Activated CD8-positive, alpha-beta T cell treated with anti-CD3 and anti-CD28 coated beads for 36 hours (primary cell): ENCODE measurements at regions not wholly inside any gene's neighbourhood (a gene's known extent, or its start where the extent isn't known, plus 50 kb on each side); places are given as distances from the start of the nearest gene placed in this dataset.

Experiments used
- ATAC-seq: fragments of 200-7000 bp; cut with Tn5 transposase; one replicate; pipeline ENCODE4 v1.10.0; 2021; ENCODE audit warnings: mild to moderate bottlenecking, moderate library complexity
- CTCF ChIA-PET: fragments of 350-600 bp; sonication (Branson Sonifier 250); formaldehyde crosslinking; loops from one replicate; lab custom pipeline; 2021; ENCODE audit warnings: antibody characterized with exemption; lab: Charles Lee
- POLR2A ChIA-PET: fragments of 350-600 bp; sonication (Branson Sonifier 250); formaldehyde crosslinking; loops from one replicate; lab custom pipeline; 2021; ENCODE audit warnings: antibody characterized with exemption; lab: Charles Lee
- DNase-seq: peaks from one replicate; pipeline ENCODE4 v3.0.0-alpha.2; 2020
- H3K27ac Mint-ChIP-seq: one replicate; pipeline ENCODE4 v1.8.0; 2021; ENCODE audit warnings: mild to moderate bottlenecking, mixed read lengths
- H3K27me3 Mint-ChIP-seq: one replicate; pipeline ENCODE4 v1.8.0; 2021; ENCODE audit warnings: mixed read lengths
- H3K36me3 Mint-ChIP-seq: one replicate; pipeline ENCODE4 v1.8.0; 2021; ENCODE audit warnings: low read depth, mixed read lengths
- H3K4me1 Mint-ChIP-seq: one replicate; pipeline ENCODE4 v1.8.0; 2021; ENCODE audit warnings: low read depth, mixed read lengths
- H3K4me3 Mint-ChIP-seq: one replicate; pipeline ENCODE4 v1.8.0; 2021; ENCODE audit warnings: mild to moderate bottlenecking, moderate library complexity, mixed read lengths
- H3K9me3 Mint-ChIP-seq: one replicate; pipeline ENCODE4 v1.8.0; 2021; ENCODE audit warnings: mixed read lengths
- CTCF ChIP-seq: fragments of 200-600 bp; IDR thresholded peaks from one replicate; pipeline ENCODE4 v1.8.0; 2022; ENCODE audit warnings: antibody characterized with exemption, mild to moderate bottlenecking
- intact Hi-C: fragments of 100-400 bp; cut with micrococcal nuclease; formaldehyde crosslinking; loops from one replicate; pipeline ENCODE4 v1.10.0; 2022

GRCh38 chr1:30284728-30285475 lies 438.5 kb downstream of the MATN1 start:
- no peak for TF ChIP-seq CTCF
- Mint-ChIP-seq H3K4me1 (peaks cover 10% of the 10 kb centered on the region), H3K4me3 (no peak overlapping the region), H3K27me3 (peaks cover 2% of the 10 kb centered on the region), H3K9me3 (no peaks in the 10 kb centered on the region), H3K27ac (no peak overlapping the region), H3K36me3 (no peaks in the 10 kb centered on the region)
- DNase-seq (no peak), ATAC-seq (no peak)
- ChIA-PET POLR2A (no interaction called here), CTCF (no interaction called here)
- intact Hi-C loops: no loop called here

- H3K27me3 Mint-ChIP-seq: peaks cover under 1% of the 10 kb centered on the region
- H3K27ac Mint-ChIP-seq: no peak overlapping the region
- no peaks in the 10 kb centered on the region for H3K9me3 Mint-ChIP-seq
- DNase-seq (no peak), ATAC-seq (no peak)
- intact Hi-C loops: no loop called here
- peaks cover 10% of the 10 kb centered on the region for H3K4me1 Mint-ChIP-seq
- no peaks in the 10 kb centered on the region for H3K36me3 Mint-ChIP-seq
- CTCF ChIA-PET: no interaction called here
- POLR2A ChIA-PET: no interaction called here
- no peak overlapping the region for H3K4me3 Mint-ChIP-seq
- no peak for TF ChIP-seq CTCF
Measured at GRCh38 chr1:30284226-30284625, 439.2 kb downstream of the MATN1 start.

- no peak overlapping the region for H3K4me3 Mint-ChIP-seq
- H3K9me3 Mint-ChIP-seq: no peaks in the 10 kb centered on the region
- no peak for DNase-seq
- ATAC-seq: peak; percentile 55
- CTCF ChIA-PET: no interaction called here
- POLR2A ChIA-PET: no interaction called here
- H3K27ac Mint-ChIP-seq: no peak overlapping the region
- intact Hi-C loops: no loop called here
- TF ChIP-seq CTCF: no peak
- no peaks in the 10 kb centered on the region for H3K36me3 Mint-ChIP-seq
- peaks cover 10% of the 10 kb centered on the region for H3K4me1 Mint-ChIP-seq
- no peaks in the 10 kb centered on the region for H3K27me3 Mint-ChIP-seq
Measured at GRCh38 chr1:30283199-30283962, 440.0 kb downstream of the MATN1 start.

GRCh38 chr1:30280572-30280971 lies 442.8 kb downstream of the MATN1 start:
- Mint-ChIP-seq H3K4me3 (no peak overlapping the region), H3K9me3 (no peaks in the 10 kb centered on the region), H3K27ac (no peak overlapping the region), H3K4me1 (peaks cover 10% of the 10 kb centered on the region), H3K36me3 (no peaks in the 10 kb centered on the region), H3K27me3 (no peaks in the 10 kb centered on the region)
- DNase-seq (no peak), ATAC-seq (no peak)
- intact Hi-C loops: no loop called here
- ChIA-PET POLR2A (no interaction called here), CTCF (no interaction called here)
- TF ChIP-seq CTCF: no peak

- ChIA-PET POLR2A (no interaction called here), CTCF (no interaction called here)
- H3K36me3 Mint-ChIP-seq: no peaks in the 10 kb centered on the region
- DNase-seq (no peak), ATAC-seq (no peak)
- intact Hi-C loops: no loop called here
- TF ChIP-seq CTCF: no peak
- no peak overlapping the region for H3K27ac Mint-ChIP-seq
- no peak overlapping the region for H3K4me3 Mint-ChIP-seq
- H3K9me3 Mint-ChIP-seq: no peaks in the 10 kb centered on the region
- peaks cover 5% of the 10 kb centered on the region for H3K4me1 Mint-ChIP-seq
- no peaks in the 10 kb centered on the region for H3K27me3 Mint-ChIP-seq
Measured at GRCh38 chr1:30277911-30278310, 445.5 kb downstream of the MATN1 start.
